HepG2 (cell line): ENCODE measurements at regions not wholly inside any gene's neighbourhood (a gene's known extent, or its start where the extent isn't known, plus 50 kb on each side); places are given as distances from the start of the nearest gene placed in this dataset.

Experiments used
- ATAC-seq: fragments of 200-7000 bp; cut with Tn5 transposase; 3 replicates; pipeline ENCODE4 v1.9.1; 2020; ENCODE audit warnings: mild to moderate bottlenecking, moderate library complexity
- BruUV-seq: library from RNA; stranded (reverse); fragments of 400-500 nt; replicated peaks from 2 replicates; lab custom pipeline; 2021; lab: Mats Ljungman, UMichigan
- CTCF ChIA-PET: fragments of 300-600 bp; formaldehyde crosslinking; extraction: SDS; loops from one replicate; lab custom pipeline; 2021; ENCODE audit warnings: low total read pairs, inconsistent platforms, low intra/inter-chr PET ratio; lab: Yijun Ruan, JAX
- POLR2A ChIA-PET: fragments of 350-600 bp; sonication (Branson Sonifier 250); formaldehyde crosslinking; loops from one replicate; lab custom pipeline; 2020; ENCODE audit warnings: antibody characterized with exemption, inconsistent platforms; lab: Yijun Ruan, JAX
- DNase-seq: peaks from one replicate; pipeline ENCODE4 v3.0.0-alpha.2; 2015; ENCODE audit warnings: low spot score
- FAIRE-seq: peaks from 3 replicates; lab custom pipeline; 2011; peaks lifted over from hg19 to GRCh38; lab: Jason Lieb, UNC
- H2AFZ ChIP-seq: one replicate; pipeline ENCODE4 v1.6.1; 2011; ENCODE audit warnings: low read length, inconsistent platforms
- H3K27ac ChIP-seq: fragments of 300-600 bp; 3 replicates; pipeline ENCODE4 v1.8.0; 2011; ENCODE audit warnings: mixed run types, mild to moderate bottlenecking, mixed read lengths, low read length, inconsistent platforms; ENCODE audit not compliant: insufficient read depth; ENCODE audit errors: extremely low read length
- H3K27me3 ChIP-seq, 2 experiments: fragments of 200-600 bp in 1 of 2; 2 replicates in 1 of 2; 3 replicates in 1 of 2; pipeline versions ENCODE4 v1.6.0 to v1.8.0; 2011; ENCODE audit warnings: low read length in 2 of 2, mild to moderate bottlenecking in 2 of 2, moderate library complexity in 2 of 2, inconsistent platforms in 1 of 2; ENCODE audit not compliant: insufficient read depth in 2 of 2, control insufficient read depth in 1 of 2
- H3K36me3 ChIP-seq, 2 experiments: fragments of 200-600 bp in 1 of 2; replicated peaks in 1 of 2; 2 replicates in 1 of 2; 3 replicates in 1 of 2; pipeline versions ENCODE4 v1.5.1 to v1.8.0; 2011; ENCODE audit warnings: low read length in 2 of 2, inconsistent platforms in 1 of 2; ENCODE audit not compliant: insufficient read depth in 2 of 2, control insufficient read depth in 1 of 2
- H3K4me1 ChIP-seq: 2 replicates; pipeline ENCODE4 v1.5.1; 2012; ENCODE audit warnings: low read length, inconsistent platforms; ENCODE audit not compliant: insufficient read depth
- H3K4me2 ChIP-seq: 2 replicates; pipeline ENCODE4 v1.6.0; 2011; ENCODE audit warnings: low read depth, low read length, inconsistent platforms
- H3K4me3 ChIP-seq, 3 experiments: fragments of 200-600 bp in 1 of 3; sonication (generic), shearing (Covaris generic) in 1 of 3; replicated peaks in 1 of 3; 2 replicates each; pipeline ENCODE4 v1.5.1; 2011 to 2016; ENCODE audit warnings: low read length in 3 of 3, inconsistent platforms in 2 of 3, low read depth in 2 of 3, mild to moderate bottlenecking in 2 of 3, control low read depth in 1 of 3, mixed read lengths in 1 of 3; ENCODE audit not compliant: insufficient read depth in 1 of 3
- H3K79me2 ChIP-seq: one replicate; pipeline ENCODE4 v1.6.1; 2011; ENCODE audit warnings: low read length, inconsistent platforms; ENCODE audit not compliant: insufficient read depth
- H3K9ac ChIP-seq: 2 replicates; pipeline ENCODE4 v1.6.0; 2011; ENCODE audit warnings: mild to moderate bottlenecking, low read depth, low read length, inconsistent platforms; ENCODE audit not compliant: insufficient read depth
- H3K9me3 ChIP-seq: 2 replicates; pipeline ENCODE4 v1.5.1; 2012; ENCODE audit warnings: mild to moderate bottlenecking, low read length
- H4K20me1 ChIP-seq: 2 replicates; pipeline ENCODE4 v1.6.0; 2011; ENCODE audit warnings: inconsistent platforms, mild to moderate bottlenecking, low read length, moderate library complexity; ENCODE audit not compliant: insufficient read depth
- AHDC1 ChIP-seq: sonication (generic); formaldehyde crosslinking; IDR thresholded peaks from 2 replicates; pipeline ENCODE4 v1.5.1; 2020; ENCODE audit warnings: mild to moderate bottlenecking, missing genetic modification reagents, borderline replicate concordance
- ASH2L ChIP-seq: fragments of 300-600, 200-600 bp; sonication (generic); IDR thresholded peaks from 2 replicates; pipeline ENCODE4 v1.7.0; 2017; ENCODE audit warnings: low read depth, mild to moderate bottlenecking, moderate library complexity, mixed read lengths, low read length; ENCODE audit not compliant: insufficient read length
- CEBPG ChIP-seq: IDR thresholded peaks from 2 replicates; pipeline ENCODE4 v1.6.1; 2016
- FOXA3 ChIP-seq: IDR thresholded peaks from 2 replicates; pipeline ENCODE4 v1.6.1; 2016; ENCODE audit warnings: missing genetic modification reagents, missing compliant biosample characterization
- PPARG ChIP-seq: conservative IDR thresholded peaks from 2 replicates; pipeline ENCODE4 v1.6.1; 2016; ENCODE audit warnings: missing biosample characterization, missing genetic modification reagents
- PRDM4 ChIP-seq: sonication (generic); formaldehyde crosslinking; IDR thresholded peaks from 2 replicates; pipeline ENCODE4 v1.9.0; 2021; ENCODE audit warnings: missing genetic modification reagents, borderline replicate concordance
- RBAK ChIP-seq: sonication (generic); formaldehyde crosslinking; IDR thresholded peaks from 2 replicates; pipeline ENCODE4 v1.5.1; 2020; ENCODE audit warnings: mild to moderate bottlenecking, missing genetic modification reagents
- RCOR2 ChIP-seq: IDR thresholded peaks from 2 replicates; pipeline ENCODE4 v1.6.1; 2016; ENCODE audit warnings: missing biosample characterization, missing genetic modification reagents
- SOX6 ChIP-seq, 2 experiments: fragments of 450-650 bp in 1 of 2; sonication (generic) in 1 of 2; formaldehyde crosslinking in 1 of 2; IDR thresholded peaks; 2 replicates each; pipeline versions ENCODE4 v1.4.0 to v1.6.1; 2017 to 2020; ENCODE audit warnings: antibody characterized with exemption in 1 of 2, mild to moderate bottlenecking in 1 of 2, missing genetic modification reagents in 1 of 2
- TCF7 ChIP-seq: sonication (generic); IDR thresholded peaks from 2 replicates; pipeline ENCODE4 v1.6.1; 2016; ENCODE audit warnings: antibody characterized with exemption, low read depth
- ZGPAT ChIP-seq: IDR thresholded peaks from 2 replicates; pipeline ENCODE4 v1.6.1; 2016; ENCODE audit warnings: mild to moderate bottlenecking
- ZKSCAN8 ChIP-seq: IDR thresholded peaks from 2 replicates; pipeline ENCODE4 v1.6.1; 2016; ENCODE audit warnings: borderline replicate concordance, missing genetic modification reagents, missing compliant biosample characterization
- WGBS: methylation state at CpG from one replicate; pipeline ENCODE4 v1.1.6; 2017; ENCODE audit warnings: low lambda C conversion rate; 5-methylcytosine and 5-hydroxymethylcytosine counted together
- in situ Hi-C: cut with HindIII; loops from 2 replicates; pipeline ENCODE4 v1.10.0; 2017; ENCODE audit warnings: low pct_unique_long_range_greater_than_20kb; ENCODE audit not compliant: extremely low pct_ligation_motif_present
- intact Hi-C: fragments of 100-400 bp; cut with micrococcal nuclease; formaldehyde crosslinking; loops from one replicate; pipeline ENCODE4 v1.10.0; 2022; ENCODE audit not compliant: unreplicated experiment

- WGBS: 9% methylated on average over 2 of the region's 2 CpGs
- peak; percentile 95 for ATAC-seq
- FAIRE-seq: no peak
- 0 out of 2 replicates have a peak, but pooled peaks have one; percentile 30 for TF ChIP-seq ZKSCAN8 (CRISPR knock-in tag)
- peak; percentile 85 for TF ChIP-seq AHDC1 (CRISPR knock-in tag)
- TF ChIP-seq ASH2L: peak; percentile 69
- TF ChIP-seq RBAK (CRISPR knock-in tag): peak; percentile 75; the same call in 1 of the 2 replicates
- TF ChIP-seq PPARG (CRISPR knock-in tag): peak; percentile 91
- TF ChIP-seq RCOR2: peak; percentile 81
- peak; percentile 49 for TF ChIP-seq CEBPG (CRISPR knock-in tag)
- TF ChIP-seq ZGPAT (CRISPR knock-in tag): 0 out of 2 replicates have a peak, but pooled peaks have one; percentile 48
- peak; percentile 40; the same call in 1 of the 2 replicates for TF ChIP-seq TCF7
- TF ChIP-seq PRDM4 (CRISPR knock-in tag): no peak
- no peak for TF ChIP-seq SOX6 (IDR thresholded peaks at IDR 0.05)
- TF ChIP-seq SOX6 (CRISPR knock-in tag; IDR thresholded peaks at IDR 0.05): peak; percentile 70; the same call in 1 of the 2 replicates
- TF ChIP-seq FOXA3 (CRISPR knock-in tag): peak; percentile 51; the same call in 1 of the 2 replicates
Measured at GRCh38 chr16:72469932-72470331, 298.0 kb upstream of the PMFBP1 start.

More at GRCh38 chr16:72469932-72470331, 298.0 kb upstream of the PMFBP1 start:
- Histone ChIP-seq H3K27ac (peak overlapping the region; percentile 74), H2AFZ (no peak overlapping the region), H4K20me1 (no peaks in the 10 kb centered on the region), H3K4me3 (no peak overlapping the region; a peak in 1 of 6 replicates), H3K4me2 (peak overlapping the region; percentile 34), H3K79me2 (no peaks in the 10 kb centered on the region), H3K9ac (no peak overlapping the region; the same call in 1 of the 2 replicates), H3K9me3 (no peaks in the 10 kb centered on the region), H3K36me3 (no peaks in the 10 kb centered on the region), H3K27me3 (no peaks in the 10 kb centered on the region), H3K4me1 (peaks cover 52% of the 10 kb centered on the region)
- ChIA-PET CTCF (interaction anchor here (4.6 kb wide), 1 partner anchor 228 kb away, joined by 42 read pairs; no protein-coding TSS in a partner anchor), POLR2A (no interaction called here)
- in situ Hi-C loops (loop anchor here (5.0 to 10.0 kb wide), 3 partner anchors 65 to 343 kb away; no protein-coding TSS in a partner anchor), intact Hi-C loops (loop anchor here (1.0 kb wide), 1 partner anchor 161 kb away; no protein-coding TSS in a partner anchor)
- DNase-seq: peak; percentile 94
- no TSS peak for BruUV-seq
